K562 (cell line): ENCODE measurements at regions not wholly inside any gene's neighbourhood (a gene's known extent, or its start where the extent isn't known, plus 50 kb on each side); places are given as distances from the start of the nearest gene placed in this dataset.

Experiments used
- HCFC1 ChIP-seq: IDR thresholded peaks from 2 replicates; pipeline ENCODE4 v1.6.1; 2012; ENCODE audit warnings: low read depth, low read length, improper control_type of control experiment
- NR2C1 ChIP-seq, 2 experiments: fragments of 450-650 bp; IDR thresholded peaks; 2 replicates each; pipeline ENCODE4 v1.6.1; 2017; ENCODE audit warnings: mild to moderate bottlenecking in 2 of 2, antibody characterized with exemption in 1 of 2, inconsistent platforms in 1 of 2, missing compliant biosample characterization in 1 of 2, missing genetic modification characterization in 1 of 2
- REST ChIP-seq, 2 experiments: fragments of 450-650 bp; formaldehyde crosslinking in 1 of 2; IDR thresholded peaks; 2 replicates each; pipeline versions ENCODE4 v1.4.0 to v1.6.1; 2014 to 2020; ENCODE audit warnings: mild to moderate bottlenecking in 2 of 2, borderline replicate concordance in 1 of 2, low read depth in 1 of 2
- SNRNP70 ChIP-seq: fragments of 200-400 bp; formaldehyde crosslinking; optimal IDR thresholded peaks from 2 replicates; pipeline ENCODE3; 2017; ENCODE audit warnings: low read depth, low read length
- STAT6 ChIP-seq: sonication (generic); formaldehyde crosslinking; IDR thresholded peaks from 2 replicates; pipeline ENCODE4 v1.8.1; 2023; ENCODE audit warnings: mild to moderate bottlenecking, missing genetic modification reagents
- TAF1 ChIP-seq: IDR thresholded peaks from 2 replicates; pipeline ENCODE4 v1.6.1; 2011; ENCODE audit warnings: mild to moderate bottlenecking, low read length, moderate library complexity; ENCODE audit not compliant: insufficient read depth, control insufficient read depth, severe bottlenecking; ENCODE audit errors: extremely low read depth
- ZNF592 ChIP-seq: fragments of 450-650 bp; IDR thresholded peaks from 2 replicates; pipeline ENCODE4 v1.6.1; 2017; ENCODE audit warnings: antibody characterized with exemption, mild to moderate bottlenecking
- ZNF76 ChIP-seq: fragments of 250-450 bp; sonication (Bioruptor Pico); IDR thresholded peaks from 2 replicates; pipeline ENCODE4 v1.4.0; 2020; ENCODE audit warnings: mild to moderate bottlenecking, moderate library complexity, borderline replicate concordance

GRCh38 chr2:126317790-126318431 is 338.0 kb upstream of the GYPC start (continued):
- no peak for TF ChIP-seq NR2C1 (IDR thresholded peaks at IDR 0.05)
- TF ChIP-seq NR2C1 (tag; IDR thresholded peaks at IDR 0.05), result no peak
- no peak for TF ChIP-seq TAF1
- TF ChIP-seq HCFC1, result no peak
- no peak for TF ChIP-seq ZNF76 (CRISPR knock-in tag)
- TF ChIP-seq REST (IDR thresholded peaks at IDR 0.05; ENCODE audit: borderline replicate concordance), result no peak
- no peak for TF ChIP-seq REST (CRISPR knock-in tag; IDR thresholded peaks at IDR 0.05; ENCODE audit: low read depth)
- TF ChIP-seq STAT6 (CRISPR knock-in tag), result no peak
- no peak for TF ChIP-seq ZNF592
- no peak for TF ChIP-seq SNRNP70
